LNCaP clone FGC (cell line): ENCODE measurements at regions not wholly inside any gene's neighbourhood (a gene's known extent, or its start where the extent isn't known, plus 50 kb on each side); places are given as distances from the start of the nearest gene placed in this dataset.

ENCODE experiments used
- DNase-seq: peaks from one replicate; pipeline ENCODE4 v3.0.0-alpha.2; 2011; ENCODE audit warnings: low read depth
- H3K4me3 ChIP-seq: 2 replicates; pipeline ENCODE4 v1.5.1; 2011; ENCODE audit warnings: mild to moderate bottlenecking, low read depth, low read length, control low read depth
- TF ChIP-seq, protein P1 (sequence below): IDR thresholded peaks from 2 replicates; pipeline ENCODE4 v1.5.1; 2012; ENCODE audit warnings: mild to moderate bottlenecking; ENCODE audit not compliant: control insufficient read depth, insufficient read depth; ENCODE audit errors: extremely low read depth

DNA sequence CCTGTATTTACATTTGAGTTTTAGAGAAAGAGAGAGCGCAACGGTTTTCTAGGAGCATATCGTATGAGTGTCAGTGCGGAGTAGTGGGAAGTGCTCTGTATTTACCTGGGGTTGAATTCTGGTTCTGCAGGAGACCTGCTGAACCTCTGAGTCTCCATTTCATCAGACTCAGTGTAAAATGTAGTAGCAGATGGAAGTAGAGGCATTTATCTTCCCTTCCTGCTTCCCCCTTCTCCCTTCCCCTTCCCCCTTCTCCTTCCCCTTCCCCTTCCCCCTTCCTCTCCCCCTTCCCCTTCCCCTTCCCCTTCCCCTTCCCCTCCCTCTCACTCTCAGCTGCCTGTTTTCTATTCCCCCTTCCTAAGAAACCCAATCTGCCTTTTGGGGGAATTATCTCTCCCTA lies 426.9 kb downstream of the NPIPA7 start:
- no peak for DNase-seq
- no peak overlapping the region for H3K4me3 ChIP-seq
- TF ChIP-seq, protein P1, sequence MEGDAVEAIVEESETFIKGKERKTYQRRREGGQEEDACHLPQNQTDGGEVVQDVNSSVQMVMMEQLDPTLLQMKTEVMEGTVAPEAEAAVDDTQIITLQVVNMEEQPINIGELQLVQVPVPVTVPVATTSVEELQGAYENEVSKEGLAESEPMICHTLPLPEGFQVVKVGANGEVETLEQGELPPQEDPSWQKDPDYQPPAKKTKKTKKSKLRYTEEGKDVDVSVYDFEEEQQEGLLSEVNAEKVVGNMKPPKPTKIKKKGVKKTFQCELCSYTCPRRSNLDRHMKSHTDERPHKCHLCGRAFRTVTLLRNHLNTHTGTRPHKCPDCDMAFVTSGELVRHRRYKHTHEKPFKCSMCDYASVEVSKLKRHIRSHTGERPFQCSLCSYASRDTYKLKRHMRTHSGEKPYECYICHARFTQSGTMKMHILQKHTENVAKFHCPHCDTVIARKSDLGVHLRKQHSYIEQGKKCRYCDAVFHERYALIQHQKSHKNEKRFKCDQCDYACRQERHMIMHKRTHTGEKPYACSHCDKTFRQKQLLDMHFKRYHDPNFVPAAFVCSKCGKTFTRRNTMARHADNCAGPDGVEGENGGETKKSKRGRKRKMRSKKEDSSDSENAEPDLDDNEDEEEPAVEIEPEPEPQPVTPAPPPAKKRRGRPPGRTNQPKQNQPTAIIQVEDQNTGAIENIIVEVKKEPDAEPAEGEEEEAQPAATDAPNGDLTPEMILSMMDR: no peak

DNA sequence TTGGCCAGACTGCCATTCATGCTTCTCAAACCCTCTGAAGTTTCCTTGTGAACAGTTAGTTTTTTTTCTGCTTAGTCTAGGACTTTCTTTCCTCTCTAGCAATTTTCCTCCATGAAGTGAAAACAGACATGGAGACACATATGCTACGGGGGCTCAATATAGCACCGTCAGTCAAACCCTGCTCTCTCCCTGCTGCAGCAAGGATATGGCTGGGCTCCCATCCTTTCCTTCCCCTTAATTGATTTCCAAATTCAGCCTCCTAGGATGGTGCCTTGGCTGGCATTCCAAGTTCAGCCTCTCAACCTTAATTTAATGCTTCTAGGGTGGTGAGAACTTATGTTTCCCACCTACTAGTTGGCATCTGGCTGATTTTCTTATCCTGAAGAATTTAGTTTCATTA lies 436.7 kb downstream of the NPIPA7 start:
- no peak for DNase-seq
- TF ChIP-seq, protein P1: no peak
- H3K4me3 ChIP-seq: no peak overlapping the region

DNA sequence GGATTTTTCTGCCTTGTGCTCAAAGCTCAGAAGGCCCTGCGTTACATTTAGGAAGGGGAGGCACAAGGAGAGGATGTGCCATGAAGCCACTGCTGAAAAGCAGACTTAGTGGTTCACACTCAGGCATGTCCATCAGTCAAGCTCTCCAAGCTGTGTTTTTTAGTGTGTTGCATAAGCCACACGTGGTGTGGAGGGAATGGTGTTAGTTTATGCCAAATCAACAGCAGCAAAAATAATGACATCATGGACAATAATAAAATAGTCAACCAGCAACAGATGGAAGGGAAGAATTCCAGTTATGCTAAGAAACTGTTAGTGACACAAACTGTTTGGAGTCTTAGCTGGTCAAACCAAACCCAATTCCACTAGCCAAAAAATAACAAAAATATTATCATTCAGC lies 438.3 kb downstream of the NPIPA7 start:
- TF ChIP-seq, protein P1: no peak
- DNase-seq: no peak
- H3K4me3 ChIP-seq: no peak overlapping the region

DNA sequence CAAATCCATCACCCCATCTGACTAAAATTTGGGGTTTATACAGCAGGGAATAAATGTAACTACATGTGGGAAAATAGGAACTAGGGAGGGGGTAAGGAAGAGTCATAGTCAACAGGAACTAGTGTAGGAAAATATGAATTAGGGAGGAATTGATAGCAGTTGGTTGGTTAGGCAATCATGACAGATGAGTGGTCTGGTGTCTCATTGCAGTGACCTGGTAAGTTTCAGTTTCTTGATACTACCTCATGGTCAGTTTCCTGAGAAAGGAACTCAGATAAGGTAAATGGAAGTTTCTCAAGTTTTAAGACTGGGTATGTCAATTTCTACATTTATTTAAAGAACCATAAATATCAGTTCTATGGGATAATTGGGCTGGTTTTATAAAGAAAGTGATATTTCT lies 442.3 kb downstream of the NPIPA7 start:
- TF ChIP-seq, protein P1: no peak
- no peak for DNase-seq
- no peak overlapping the region for H3K4me3 ChIP-seq

DNA sequence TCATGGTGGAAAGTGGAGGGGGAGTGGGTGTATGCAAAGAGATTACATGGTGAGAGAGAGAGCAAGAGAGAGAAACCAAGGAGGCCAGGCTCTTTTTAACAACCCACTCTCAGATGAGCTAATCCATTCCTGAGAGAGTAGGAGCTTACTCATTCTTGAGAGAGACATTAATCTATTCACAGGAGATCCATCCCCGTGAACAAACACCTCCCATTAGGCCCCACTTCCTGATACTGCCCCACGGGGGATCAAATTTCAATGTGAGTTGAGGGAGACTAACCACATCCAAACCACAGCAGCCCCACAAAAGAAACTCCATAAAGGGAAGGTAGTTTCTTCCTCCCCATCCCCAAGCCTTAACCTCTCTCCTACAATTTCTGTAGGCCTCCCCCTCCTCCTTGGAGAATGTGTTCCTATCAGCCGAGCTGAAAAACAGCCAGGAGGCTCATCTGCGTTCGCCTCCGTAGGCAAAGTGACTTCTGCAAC lies 450.0 kb downstream of the NPIPA7 start:
- TF ChIP-seq, protein P1: no peak

DNA sequence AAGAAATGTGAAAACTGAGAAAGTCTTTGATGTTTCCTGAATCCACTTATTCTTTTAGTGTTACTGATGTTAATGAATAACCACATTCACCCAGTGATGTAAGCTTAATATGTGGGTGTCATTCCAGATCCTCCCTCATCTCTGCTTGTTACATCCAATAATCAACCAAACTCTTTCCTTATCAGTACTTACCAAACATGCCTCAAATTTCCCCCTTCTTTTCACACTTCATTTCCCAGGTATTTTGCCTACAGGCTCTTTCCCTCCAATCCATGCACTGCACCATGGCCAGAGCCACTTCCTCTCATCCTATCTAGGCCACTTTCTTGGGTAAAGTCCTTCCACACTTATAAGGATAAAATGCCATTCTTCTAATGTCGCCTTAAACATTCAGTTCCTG lies 451.5 kb downstream of the NPIPA7 start:
- DNase-seq: no peak
- TF ChIP-seq, protein P1: no peak

More for the DNA sequence above, 450.0 kb downstream of the NPIPA7 start:
- DNase-seq: no peak
- H3K4me3 ChIP-seq: no peak overlapping the region

DNA sequence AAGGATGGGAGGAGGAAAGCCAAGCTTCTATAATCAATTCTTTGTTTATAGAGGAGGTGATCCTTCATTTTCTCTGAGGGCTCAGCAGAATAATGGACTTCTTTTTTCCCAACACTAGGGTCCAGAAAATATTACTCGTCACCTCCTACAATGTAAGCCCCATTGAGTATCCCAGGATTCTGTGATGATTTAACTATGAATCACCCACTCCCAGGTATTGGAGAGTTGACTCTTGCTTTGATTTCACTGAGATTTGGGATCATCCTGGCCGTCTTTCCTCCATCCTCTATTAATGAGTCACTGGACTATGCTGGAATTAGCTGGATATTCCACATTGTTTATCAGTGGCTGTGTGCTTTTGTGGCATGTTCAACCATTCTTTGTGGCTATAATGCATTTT lies 452.0 kb downstream of the NPIPA7 start:
- H3K4me3 ChIP-seq: no peak overlapping the region
- no peak for DNase-seq
- TF ChIP-seq, protein P1: no peak

More for the DNA sequence above, 451.5 kb downstream of the NPIPA7 start:
- no peak overlapping the region for H3K4me3 ChIP-seq
